ENCODE measurements at regions not wholly inside any gene's neighbourhood (a gene's known extent, or its start where the extent isn't known, plus 50 kb on each side); places are given as distances from the start of the nearest gene placed in this dataset.
A peak's percentile ranks its signal among the peaks of the same experiment; 100 is the strongest.

DNA sequence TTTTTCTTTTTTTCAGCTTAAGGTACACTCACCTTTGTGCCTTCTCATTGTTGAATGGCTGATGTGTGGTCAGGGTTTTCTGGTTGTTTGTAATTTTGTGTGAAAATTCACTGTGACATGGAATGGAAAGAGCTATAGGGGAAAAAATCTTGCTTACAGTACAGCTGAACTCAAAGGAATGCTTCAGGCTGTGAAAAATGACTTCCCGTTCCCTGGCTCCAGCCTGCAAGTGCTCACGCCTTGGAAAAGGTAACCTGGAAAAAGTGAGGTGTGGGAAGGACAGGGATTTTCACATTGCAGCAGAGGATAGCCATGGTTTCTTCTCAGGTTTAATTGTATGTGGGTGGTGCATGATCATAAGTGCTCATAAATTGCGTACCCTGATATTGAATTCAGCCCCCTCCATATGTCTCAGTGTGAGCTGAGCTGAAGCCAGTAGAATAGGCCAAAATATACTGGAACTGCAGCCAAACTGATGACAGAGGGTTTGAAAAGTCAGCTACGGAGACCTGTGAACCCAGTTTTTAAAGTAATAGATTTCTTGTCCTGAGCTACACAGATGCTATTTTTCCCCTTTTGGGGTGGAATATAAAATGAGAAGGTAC, 228.7 kb upstream of the RASGRP1 start:
- TF ChIP-seq GATA2 (IDR thresholded peaks at IDR 0.05; ENCODE audit: low read depth, low read length) (no peak), GATA3 (IDR thresholded peaks at IDR 0.05; ENCODE audit: low read depth, low read length) (no peak)

GRCh38 chr15:38795471-38796245, 231.0 kb upstream of the RASGRP1 start:
- TF ChIP-seq GATA2 (IDR thresholded peaks at IDR 0.05; ENCODE audit: low read depth, low read length) (peak; percentile 18; the same call in 1 of the 2 replicates), GATA3 (IDR thresholded peaks at IDR 0.05; ENCODE audit: low read depth, low read length) (no peak)

DNA sequence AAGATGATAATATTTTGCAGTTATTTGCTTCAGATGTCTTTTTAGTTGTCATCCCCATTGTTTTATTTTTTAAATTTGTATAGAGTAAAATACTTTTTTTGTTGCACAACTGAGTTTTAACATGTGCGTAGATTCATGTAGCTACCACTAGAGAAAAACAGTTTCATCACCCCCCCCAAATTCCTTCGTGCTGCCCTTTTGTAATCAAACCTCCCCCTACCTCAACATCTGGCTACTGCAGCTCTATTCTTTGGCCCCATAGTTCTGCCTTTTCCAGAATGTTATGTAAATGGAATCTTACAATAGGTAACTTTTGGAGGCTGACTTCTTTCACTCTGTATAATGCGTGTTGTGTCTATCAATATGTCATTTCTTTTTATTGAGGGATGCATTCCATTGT, 232.0 kb upstream of the RASGRP1 start:
- no peak for TF ChIP-seq GATA3 (IDR thresholded peaks at IDR 0.05; ENCODE audit: low read depth, low read length)

GRCh38 chr15:38809621-38810020, 245.0 kb upstream of the RASGRP1 start:
- TF ChIP-seq GATA3 (IDR thresholded peaks at IDR 0.05; ENCODE audit: low read depth, low read length) (no peak), GATA2 (IDR thresholded peaks at IDR 0.05; ENCODE audit: low read depth, low read length) (no peak)

GRCh38 chr15:38810686-38811085, 246.1 kb upstream of the RASGRP1 start:
- no peak for TF ChIP-seq GATA3 (IDR thresholded peaks at IDR 0.05; ENCODE audit: low read depth, low read length)
- no peak for TF ChIP-seq GATA2 (IDR thresholded peaks at IDR 0.05; ENCODE audit: low read depth, low read length)

- TF ChIP-seq GATA2 (IDR thresholded peaks at IDR 0.05; ENCODE audit: low read depth, low read length), result no peak
- no peak for TF ChIP-seq GATA3 (IDR thresholded peaks at IDR 0.05; ENCODE audit: low read depth, low read length)
These were observed 250.3 kb upstream of the RASGRP1 start for GRCh38 chr15:38814891-38815290.

GRCh38 chr15:38817427-38818156, 253.0 kb upstream of the RASGRP1 start:
- no peak for TF ChIP-seq GATA3 (IDR thresholded peaks at IDR 0.05; ENCODE audit: low read depth, low read length)
- peak; percentile 3; the same call in 1 of the 2 replicates for TF ChIP-seq GATA2 (IDR thresholded peaks at IDR 0.05; ENCODE audit: low read depth, low read length)

GRCh38 chr15:38818157-38818790, 253.7 kb upstream of the RASGRP1 start:
- TF ChIP-seq GATA2 (IDR thresholded peaks at IDR 0.05; ENCODE audit: low read depth, low read length) (no peak), GATA3 (IDR thresholded peaks at IDR 0.05; ENCODE audit: low read depth, low read length) (no peak)

- TF ChIP-seq GATA3 (IDR thresholded peaks at IDR 0.05; ENCODE audit: low read depth, low read length) (no peak), GATA2 (IDR thresholded peaks at IDR 0.05; ENCODE audit: low read depth, low read length) (no peak)
These were observed 254.9 kb upstream of the RASGRP1 start for GRCh38 chr15:38819387-38819950.

DNA sequence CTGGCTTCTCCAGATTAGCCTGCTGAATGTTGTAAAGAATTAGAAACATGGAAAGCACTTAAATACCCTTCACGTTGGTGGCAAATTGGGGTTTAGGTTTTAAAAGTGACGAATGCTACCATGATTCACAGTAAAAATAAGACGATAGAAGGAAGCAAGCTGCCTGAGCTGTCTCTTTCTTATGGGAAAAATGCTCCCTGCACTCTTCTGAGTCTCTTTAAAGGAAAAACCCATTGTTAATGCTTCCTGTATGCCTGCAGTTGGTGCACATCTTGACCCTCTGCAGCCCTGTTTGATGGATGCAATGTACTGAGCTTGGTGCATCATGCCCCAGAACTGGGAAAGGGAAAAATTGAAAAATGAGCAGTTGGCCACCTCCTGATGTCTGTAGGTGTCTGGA, 258.6 kb upstream of the RASGRP1 start:
- TF ChIP-seq GATA3 (IDR thresholded peaks at IDR 0.05; ENCODE audit: low read depth, low read length), result no peak
- no peak for TF ChIP-seq GATA2 (IDR thresholded peaks at IDR 0.05; ENCODE audit: low read depth, low read length)

GRCh38 chr15:38824719-38825118, 260.1 kb upstream of the RASGRP1 start:
- TF ChIP-seq GATA3 (IDR thresholded peaks at IDR 0.05; ENCODE audit: low read depth, low read length) (no peak), GATA2 (IDR thresholded peaks at IDR 0.05; ENCODE audit: low read depth, low read length) (no peak)

- TF ChIP-seq GATA3 (IDR thresholded peaks at IDR 0.05; ENCODE audit: low read depth, low read length) (no peak), GATA2 (IDR thresholded peaks at IDR 0.05; ENCODE audit: low read depth, low read length) (no peak)
These were observed 262.3 kb upstream of the RASGRP1 start for GRCh38 chr15:38826880-38827279.

DNA sequence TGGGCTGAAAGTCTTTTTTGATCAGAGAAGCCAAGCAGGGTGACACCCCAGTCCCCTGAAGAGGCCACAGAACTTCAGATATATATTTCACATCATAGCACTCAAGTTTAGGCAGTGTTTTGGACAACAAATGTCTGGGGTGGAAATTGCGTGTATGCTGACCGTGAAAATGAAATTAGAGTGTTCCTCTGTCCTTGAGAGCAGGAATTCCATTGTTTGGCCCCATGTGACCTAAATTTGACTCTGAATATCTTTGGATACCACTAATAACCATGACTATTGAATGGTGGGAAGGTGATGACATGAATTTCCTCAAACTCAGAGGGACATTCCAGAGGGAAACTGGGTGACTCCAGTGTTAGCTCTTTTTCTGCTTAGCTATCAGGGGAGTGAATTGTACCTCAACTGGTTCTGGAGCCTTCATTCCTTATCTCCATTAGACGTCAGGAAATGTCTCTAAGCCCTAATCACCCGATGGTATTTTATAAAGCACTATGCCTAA, 263.5 kb upstream of the RASGRP1 start:
- TF ChIP-seq GATA2 (IDR thresholded peaks at IDR 0.05; ENCODE audit: low read depth, low read length) (no peak), GATA3 (IDR thresholded peaks at IDR 0.05; ENCODE audit: low read depth, low read length) (no peak)

DNA sequence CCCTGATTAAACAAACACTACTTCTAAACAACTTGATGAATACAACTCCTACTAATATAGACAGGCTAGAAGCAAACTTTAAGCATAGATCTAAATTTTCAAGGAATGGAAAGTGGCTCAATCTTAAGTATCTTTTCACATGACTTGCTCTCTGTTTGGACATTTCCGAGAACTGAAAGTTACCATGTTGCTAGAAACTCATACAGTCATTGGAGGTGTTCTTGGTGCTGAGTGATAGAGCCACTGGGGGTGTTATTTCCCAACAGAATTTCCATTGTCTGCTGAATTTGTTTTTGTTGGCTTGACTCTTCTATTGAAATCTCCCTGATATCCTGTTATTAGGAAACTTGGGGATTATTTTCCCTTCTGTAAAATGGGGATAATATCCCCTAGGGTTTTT, 264.5 kb upstream of the RASGRP1 start:
- TF ChIP-seq GATA3 (IDR thresholded peaks at IDR 0.05; ENCODE audit: low read depth, low read length), result no peak
- no peak for TF ChIP-seq GATA2 (IDR thresholded peaks at IDR 0.05; ENCODE audit: low read depth, low read length)

Measured in SH-SY5Y (cell line).